ENCODE measurements at regions not wholly inside any gene's neighbourhood (a gene's known extent, or its start where the extent isn't known, plus 50 kb on each side); places are given as distances from the start of the nearest gene placed in this dataset.

- CTCF ChIA-PET = no interaction called here
- intact Hi-C loops (cut with micrococcal nuclease; ENCODE audit: unreplicated experiment) = no loop called here
- BruUV-seq (replicated peaks) = no TSS peak
Measured at GRCh38 chr2:198498048-198498447, 693.7 kb downstream of the PLCL1 start.

GRCh38 chr2:198494931-198495330, 690.5 kb downstream of the PLCL1 start:
- DNase-seq = no peak
- Histone ChIP-seq H3F3A (ENCODE audit: insufficient read depth, low read depth) (no peaks in the 10 kb centered on the region), H3K36me3 (ENCODE audit: low read depth) (no peaks in the 10 kb centered on the region), H3K9me2 (ENCODE audit: insufficient read depth) (no peaks in the 10 kb centered on the region), H3K4me2 (no peak overlapping the region), H3K4me1 (replicated peaks; ENCODE audit: insufficient read depth) (no peaks in the 10 kb centered on the region), H3K27ac (no peak overlapping the region), H3K4me3 (no peak overlapping the region), H2AFZ (no peak overlapping the region), H3K27me3 (ENCODE audit: insufficient read depth, low read depth) (no peaks in the 10 kb centered on the region), H3K79me2 (ENCODE audit: low read depth) (no peaks in the 10 kb centered on the region), H4K20me1 (ENCODE audit: insufficient read depth) (no peaks in the 10 kb centered on the region; the same call in 1 of the 2 replicates), H3K9me3 (ENCODE audit: insufficient read depth, low read depth) (no peaks in the 10 kb centered on the region)
- ChIA-PET CTCF (no interaction called here), POLR2A (ENCODE audit: unreplicated experiment) (no interaction called here)
- TF ChIP-seq CTCF (conservative IDR thresholded peaks at IDR 0.05) (no peak), EZH2 (IDR thresholded peaks at IDR 0.05; ENCODE audit: low read depth) (no peak)
- intact Hi-C loops (cut with micrococcal nuclease; ENCODE audit: unreplicated experiment) = no loop called here
- no TSS peak for BruUV-seq (replicated peaks)

More at GRCh38 chr2:198498048-198498447, 693.7 kb downstream of the PLCL1 start:
- H4K20me1 ChIP-seq (ENCODE audit: insufficient read depth) = no peaks in the 10 kb centered on the region
- H3K79me2 ChIP-seq (ENCODE audit: low read depth) = no peaks in the 10 kb centered on the region
- H3K9me2 ChIP-seq (ENCODE audit: insufficient read depth) = no peaks in the 10 kb centered on the region
- POLR2A ChIA-PET (ENCODE audit: unreplicated experiment) = no interaction called here
- no peaks in the 10 kb centered on the region for H3K36me3 ChIP-seq (ENCODE audit: low read depth)
- H2AFZ ChIP-seq = no peak overlapping the region
- no peak overlapping the region for H3K27ac ChIP-seq
- H3F3A ChIP-seq (ENCODE audit: insufficient read depth, low read depth) = no peaks in the 10 kb centered on the region
- no peak overlapping the region for H3K4me2 ChIP-seq
- H3K27me3 ChIP-seq (ENCODE audit: insufficient read depth, low read depth) = no peaks in the 10 kb centered on the region
- DNase-seq = no peak
- TF ChIP-seq CTCF (conservative IDR thresholded peaks at IDR 0.05) = no peak
- TF ChIP-seq EZH2 (IDR thresholded peaks at IDR 0.05; ENCODE audit: low read depth) = no peak
- no peak overlapping the region for H3K4me3 ChIP-seq
- H3K4me1 ChIP-seq (replicated peaks; ENCODE audit: insufficient read depth) = no peaks in the 10 kb centered on the region
- no peaks in the 10 kb centered on the region for H3K9me3 ChIP-seq (ENCODE audit: insufficient read depth, low read depth)

GRCh38 chr2:198490748-198491147, 686.4 kb downstream of the PLCL1 start:
- H4K20me1 ChIP-seq (ENCODE audit: insufficient read depth) = no peaks in the 10 kb centered on the region; the same call in 1 of the 2 replicates
- no peaks in the 10 kb centered on the region for H3K79me2 ChIP-seq (ENCODE audit: low read depth)
- H3K9me2 ChIP-seq (ENCODE audit: insufficient read depth) = no peaks in the 10 kb centered on the region
- no peak overlapping the region for H3K4me2 ChIP-seq
- H3K27ac ChIP-seq = no peak overlapping the region
- intact Hi-C loops (cut with micrococcal nuclease; ENCODE audit: unreplicated experiment) = no loop called here
- no peaks in the 10 kb centered on the region for H3F3A ChIP-seq (ENCODE audit: insufficient read depth, low read depth)
- BruUV-seq (replicated peaks) = no TSS peak
- no peaks in the 10 kb centered on the region for H3K27me3 ChIP-seq (ENCODE audit: insufficient read depth, low read depth)
- H2AFZ ChIP-seq = no peak overlapping the region
- H3K4me1 ChIP-seq (replicated peaks; ENCODE audit: insufficient read depth) = no peaks in the 10 kb centered on the region
- H3K9me3 ChIP-seq (ENCODE audit: insufficient read depth, low read depth) = no peaks in the 10 kb centered on the region
- CTCF ChIA-PET = no interaction called here
- no peaks in the 10 kb centered on the region for H3K36me3 ChIP-seq (ENCODE audit: low read depth)
- TF ChIP-seq CTCF (conservative IDR thresholded peaks at IDR 0.05) (no peak), EZH2 (IDR thresholded peaks at IDR 0.05; ENCODE audit: low read depth) (no peak)
- POLR2A ChIA-PET (ENCODE audit: unreplicated experiment) = no interaction called here
- no peak overlapping the region for H3K4me3 ChIP-seq
- no peak for DNase-seq

Data from PC-9 (cell line).